Keratinocyte (primary cell): ENCODE measurements at regions not wholly inside any gene's neighbourhood (a gene's known extent, or its start where the extent isn't known, plus 50 kb on each side); places are given as distances from the start of the nearest gene placed in this dataset.

Experiments
- DNase-seq: peaks from one replicate; pipeline ENCODE4 v3.0.0-alpha.2; 2011; ENCODE audit warnings: low read depth, missing footprints, low spot score
- FAIRE-seq: peaks from 2 replicates; lab custom pipeline; 2011; peaks lifted over from hg19 to GRCh38; lab: Jason Lieb, UNC
- H2AFZ ChIP-seq: 2 replicates; pipeline ENCODE4 v1.6.0; 2012; ENCODE audit warnings: low read length, control low read depth, inconsistent platforms; ENCODE audit not compliant: control insufficient read depth
- H3K27ac ChIP-seq: 2 replicates; pipeline ENCODE4 v1.5.1; 2011; ENCODE audit warnings: low read length; ENCODE audit not compliant: control insufficient read depth, insufficient read depth
- H3K27me3 ChIP-seq: 3 replicates; pipeline ENCODE4 v1.6.0; 2011; ENCODE audit warnings: low read length; ENCODE audit not compliant: control insufficient read depth, insufficient read depth; ENCODE audit errors: extremely low read depth
- H3K36me3 ChIP-seq, 2 experiments: 2 replicates in 1 of 2; 3 replicates in 1 of 2; pipeline ENCODE4 v1.5.1; 2011; ENCODE audit warnings: low read length in 2 of 2, mild to moderate bottlenecking in 1 of 2; ENCODE audit not compliant: control insufficient read depth in 2 of 2, insufficient read depth in 2 of 2; ENCODE audit errors: extremely low read depth in 1 of 2
- H3K4me1 ChIP-seq: 3 replicates; pipeline ENCODE4 v1.5.1; 2011; ENCODE audit warnings: low read length; ENCODE audit not compliant: control insufficient read depth, insufficient read depth; ENCODE audit errors: extremely low read depth
- H3K4me2 ChIP-seq: 3 replicates; pipeline ENCODE4 v1.6.0; 2011; ENCODE audit warnings: low read depth, low read length; ENCODE audit not compliant: control insufficient read depth, insufficient read depth; ENCODE audit errors: extremely low read depth
- H3K4me3 ChIP-seq, 3 experiments: fragments of 200-600 bp in 1 of 3; sonication (generic) in 1 of 3; 2 replicates in 2 of 3; 3 replicates in 1 of 3; pipeline ENCODE4 v1.5.1; 2011 to 2016; ENCODE audit warnings: low read length in 3 of 3, mild to moderate bottlenecking in 3 of 3, control low read depth in 2 of 3, inconsistent platforms in 1 of 3, low read depth in 1 of 3, mixed read lengths in 1 of 3, mixed run types in 1 of 3, moderate library complexity in 1 of 3; ENCODE audit not compliant: control insufficient read depth in 2 of 3, insufficient read depth in 2 of 3; ENCODE audit errors: extremely low read depth in 1 of 3
- H3K79me2 ChIP-seq: 2 replicates; pipeline ENCODE4 v1.6.0; 2012; ENCODE audit warnings: low read length; ENCODE audit not compliant: control insufficient read depth, insufficient read depth
- H3K9ac ChIP-seq: 3 replicates; pipeline ENCODE4 v1.6.0; 2011; ENCODE audit warnings: low read length; ENCODE audit not compliant: control insufficient read depth, insufficient read depth; ENCODE audit errors: extremely low read depth
- H3K9me1 ChIP-seq: 3 replicates; pipeline ENCODE4 v1.6.0; 2011; ENCODE audit warnings: low read length; ENCODE audit not compliant: control insufficient read depth, insufficient read depth; ENCODE audit errors: extremely low read depth
- H3K9me3 ChIP-seq: 2 replicates; pipeline ENCODE4 v1.5.1; 2012; ENCODE audit warnings: low read depth, low read length; ENCODE audit not compliant: control insufficient read depth
- H4K20me1 ChIP-seq: 3 replicates; pipeline ENCODE4 v1.6.0; 2011; ENCODE audit warnings: low read length; ENCODE audit not compliant: control insufficient read depth, insufficient read depth; ENCODE audit errors: extremely low read depth
- CTCF ChIP-seq, 3 experiments: IDR thresholded peaks in 1 of 3; conservative IDR thresholded peaks in 1 of 3; optimal IDR thresholded peaks in 1 of 3; 2 replicates in 2 of 3; 3 replicates in 1 of 3; pipeline versions ENCODE3 to v1.5.1; 2011; ENCODE audit warnings: low read length in 3 of 3, mild to moderate bottlenecking in 3 of 3, moderate library complexity in 2 of 3, control low read depth in 1 of 3, inconsistent platforms in 1 of 3; ENCODE audit not compliant: insufficient read depth in 2 of 3; ENCODE audit errors: extremely low read depth in 1 of 3
- EZH2 ChIP-seq: IDR thresholded peaks from one replicate; pipeline ENCODE4 v1.6.1; 2012; ENCODE audit warnings: inconsistent platforms, mild to moderate bottlenecking, low read length, moderate library complexity
- dilution Hi-C: fragments of 300-500 bp; cut with MboI; formaldehyde crosslinking; loops from one replicate; pipeline ENCODE4 v1.7.0; 2020; ENCODE audit warnings: low sequenced_read_pairs; ENCODE audit not compliant: extremely low pct_ligation_motif_present

GRCh38 chr13:87907202-87907601 lies 236.0 kb downstream of the SLITRK5 start:
- Histone ChIP-seq H3K9ac (no peak overlapping the region), H3K9me1 (no peaks in the 10 kb centered on the region), H3K4me3 (no peak overlapping the region), H3K27me3 (no peaks in the 10 kb centered on the region), H3K4me2 (no peak overlapping the region), H3K9me3 (no peaks in the 10 kb centered on the region), H3K79me2 (no peaks in the 10 kb centered on the region), H2AFZ (no peak overlapping the region), H3K4me1 (no peaks in the 10 kb centered on the region), H4K20me1 (no peaks in the 10 kb centered on the region), H3K27ac (no peak overlapping the region), H3K36me3 (no peaks in the 10 kb centered on the region)
- dilution Hi-C loops = no loop called here
- no peak for TF ChIP-seq CTCF (optimal IDR thresholded peaks at IDR 0.05 in 1 of 3, IDR thresholded peaks at IDR 0.05 in 1 of 3, conservative IDR thresholded peaks at IDR 0.05 in 1 of 3; ENCODE audit: extremely low read depth in 1 of 3, insufficient read depth in 2 of 3, low read length in 3 of 3)
- TF ChIP-seq EZH2 = no peak
- DNase-seq (no peak), FAIRE-seq (no peak)

- Histone ChIP-seq H3K36me3 (no peaks in the 10 kb centered on the region), H3K9me3 (no peaks in the 10 kb centered on the region), H3K27ac (no peak overlapping the region), H3K4me1 (no peaks in the 10 kb centered on the region), H3K9ac (no peak overlapping the region), H2AFZ (no peak overlapping the region), H3K9me1 (no peaks in the 10 kb centered on the region), H4K20me1 (no peaks in the 10 kb centered on the region), H3K4me3 (no peak overlapping the region), H3K79me2 (no peaks in the 10 kb centered on the region), H3K27me3 (no peaks in the 10 kb centered on the region), H3K4me2 (no peak overlapping the region)
- no peak for TF ChIP-seq CTCF (optimal IDR thresholded peaks at IDR 0.05 in 1 of 3, IDR thresholded peaks at IDR 0.05 in 1 of 3, conservative IDR thresholded peaks at IDR 0.05 in 1 of 3; ENCODE audit: extremely low read depth in 1 of 3, insufficient read depth in 2 of 3, low read length in 3 of 3)
- no peak for TF ChIP-seq EZH2
- DNase-seq (no peak), FAIRE-seq (no peak)
- dilution Hi-C loops = no loop called here
Observed at GRCh38 chr13:87919956-87920355, 248.8 kb downstream of the SLITRK5 start.
